HFFc6 (cell line): ENCODE measurements at regions not wholly inside any gene's neighbourhood (a gene's known extent, or its start where the extent isn't known, plus 50 kb on each side); places are given as distances from the start of the nearest gene placed in this dataset.

Source experiments
- DNase-seq: peaks from one replicate; pipeline ENCODE4 v3.0.0-alpha.2; 2018
- H3K27ac Mint-ChIP-seq: 2 replicates; pipeline ENCODE4 v1.8.0; 2020; ENCODE audit warnings: mild to moderate bottlenecking, mixed read lengths
- H3K27me3 Mint-ChIP-seq: 2 replicates; pipeline ENCODE4 v1.8.0; 2021; ENCODE audit warnings: mild to moderate bottlenecking, moderate library complexity, mixed read lengths; ENCODE audit not compliant: insufficient read depth
- H3K36me3 Mint-ChIP-seq: 2 replicates; pipeline ENCODE4 v1.8.0; 2021; ENCODE audit warnings: low read depth, mixed read lengths
- H3K4me1 Mint-ChIP-seq: 2 replicates; pipeline ENCODE4 v1.8.0; 2020; ENCODE audit warnings: low read depth, mixed read lengths
- H3K4me3 Mint-ChIP-seq: 2 replicates; pipeline ENCODE4 v1.8.0; 2020; ENCODE audit warnings: mild to moderate bottlenecking, moderate library complexity, mixed read lengths
- H3K9me3 Mint-ChIP-seq: 2 replicates; pipeline ENCODE4 v1.8.0; 2020; ENCODE audit warnings: mild to moderate bottlenecking, mixed read lengths
- TF ChIP-seq, protein P1 (sequence below): fragments of 200-600 bp; sonication (generic); IDR thresholded peaks from 2 replicates; pipeline ENCODE4 v1.5.0; 2021; ENCODE audit warnings: antibody characterized with exemption, mild to moderate bottlenecking

GRCh38 chr14:101623077-101623372 lies 61.7 kb downstream of the DIO3 start:
- no peak overlapping the region for H3K27ac Mint-ChIP-seq
- DNase-seq, result no peak
- H3K4me1 Mint-ChIP-seq, result peaks cover under 1% of the 10 kb centered on the region; the same call in 1 of the 2 replicates
- TF ChIP-seq, protein P1, sequence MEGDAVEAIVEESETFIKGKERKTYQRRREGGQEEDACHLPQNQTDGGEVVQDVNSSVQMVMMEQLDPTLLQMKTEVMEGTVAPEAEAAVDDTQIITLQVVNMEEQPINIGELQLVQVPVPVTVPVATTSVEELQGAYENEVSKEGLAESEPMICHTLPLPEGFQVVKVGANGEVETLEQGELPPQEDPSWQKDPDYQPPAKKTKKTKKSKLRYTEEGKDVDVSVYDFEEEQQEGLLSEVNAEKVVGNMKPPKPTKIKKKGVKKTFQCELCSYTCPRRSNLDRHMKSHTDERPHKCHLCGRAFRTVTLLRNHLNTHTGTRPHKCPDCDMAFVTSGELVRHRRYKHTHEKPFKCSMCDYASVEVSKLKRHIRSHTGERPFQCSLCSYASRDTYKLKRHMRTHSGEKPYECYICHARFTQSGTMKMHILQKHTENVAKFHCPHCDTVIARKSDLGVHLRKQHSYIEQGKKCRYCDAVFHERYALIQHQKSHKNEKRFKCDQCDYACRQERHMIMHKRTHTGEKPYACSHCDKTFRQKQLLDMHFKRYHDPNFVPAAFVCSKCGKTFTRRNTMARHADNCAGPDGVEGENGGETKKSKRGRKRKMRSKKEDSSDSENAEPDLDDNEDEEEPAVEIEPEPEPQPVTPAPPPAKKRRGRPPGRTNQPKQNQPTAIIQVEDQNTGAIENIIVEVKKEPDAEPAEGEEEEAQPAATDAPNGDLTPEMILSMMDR, result no peak
- no peaks in the 10 kb centered on the region for H3K36me3 Mint-ChIP-seq
- H3K27me3 Mint-ChIP-seq, result peaks cover 38% of the 10 kb centered on the region
- H3K4me3 Mint-ChIP-seq, result no peak overlapping the region
- H3K9me3 Mint-ChIP-seq, result no peaks in the 10 kb centered on the region

GRCh38 chr14:101623685-101624444 lies 62.6 kb downstream of the DIO3 start:
- no peak for DNase-seq
- H3K4me3 Mint-ChIP-seq, result no peak overlapping the region
- TF ChIP-seq, protein P1, result no peak
- H3K27ac Mint-ChIP-seq, result no peak overlapping the region
- H3K9me3 Mint-ChIP-seq, result no peaks in the 10 kb centered on the region
- peaks cover 38% of the 10 kb centered on the region for H3K27me3 Mint-ChIP-seq
- H3K36me3 Mint-ChIP-seq, result no peaks in the 10 kb centered on the region
- peaks cover 4% of the 10 kb centered on the region; the same call in 1 of the 2 replicates for H3K4me1 Mint-ChIP-seq

GRCh38 chr14:101624536-101624935 lies 63.2 kb downstream of the DIO3 start:
- Mint-ChIP-seq H3K36me3 (no peaks in the 10 kb centered on the region), H3K27ac (no peak overlapping the region), H3K9me3 (no peaks in the 10 kb centered on the region), H3K27me3 (peaks cover 33% of the 10 kb centered on the region), H3K4me3 (no peak overlapping the region), H3K4me1 (peaks cover 4% of the 10 kb centered on the region; the same call in 1 of the 2 replicates)
- no peak for DNase-seq
- TF ChIP-seq, protein P1, result no peak

DNA sequence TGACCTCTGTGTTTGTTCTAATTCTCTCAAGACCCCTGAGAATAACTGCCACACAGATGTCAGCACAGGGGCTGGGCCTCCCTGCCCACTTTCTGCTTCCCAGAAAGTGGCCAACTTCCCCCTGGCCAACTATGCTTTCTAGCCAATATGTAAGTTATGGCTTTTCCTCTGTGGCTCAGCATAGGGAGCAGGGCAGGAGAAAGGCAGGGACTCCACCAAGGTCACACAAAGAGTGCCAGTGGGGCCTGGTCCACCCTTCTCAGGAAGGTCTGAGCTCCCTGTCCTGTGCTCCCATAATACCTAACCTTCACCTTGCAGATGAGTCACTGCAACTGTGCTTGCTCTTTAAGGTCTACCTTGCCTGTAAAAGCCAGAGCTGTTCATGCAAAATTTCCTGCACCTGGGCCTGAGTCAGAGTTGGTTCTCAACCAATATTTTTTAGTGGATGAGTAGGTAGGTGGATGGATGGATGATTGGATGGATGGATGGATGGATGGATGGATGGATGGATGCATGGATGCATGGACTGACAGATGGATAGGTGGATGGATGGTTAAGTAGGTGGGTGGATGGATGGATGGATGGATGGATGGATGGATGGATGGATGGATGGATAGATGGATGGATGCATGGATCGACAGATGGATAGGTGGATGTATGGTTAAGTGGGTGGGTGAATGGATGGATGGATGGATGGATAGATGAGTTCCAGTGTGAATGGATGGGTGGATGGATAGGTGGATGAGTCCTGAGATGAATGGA lies 64.2 kb downstream of the DIO3 start:
- Mint-ChIP-seq H3K36me3 (no peaks in the 10 kb centered on the region), H3K4me1 (peaks cover 4% of the 10 kb centered on the region; the same call in 1 of the 2 replicates), H3K4me3 (no peak overlapping the region), H3K27ac (no peak overlapping the region), H3K27me3 (peaks cover 33% of the 10 kb centered on the region), H3K9me3 (no peaks in the 10 kb centered on the region)
- TF ChIP-seq, protein P1, result no peak
- DNase-seq, result no peak

GRCh38 chr14:101626331-101626730 lies 65.0 kb downstream of the DIO3 start:
- peaks cover 4% of the 10 kb centered on the region; the same call in 1 of the 2 replicates for H3K4me1 Mint-ChIP-seq
- DNase-seq, result no peak
- no peak overlapping the region for H3K27ac Mint-ChIP-seq
- no peaks in the 10 kb centered on the region for H3K9me3 Mint-ChIP-seq
- H3K4me3 Mint-ChIP-seq, result no peak overlapping the region
- H3K36me3 Mint-ChIP-seq, result no peaks in the 10 kb centered on the region
- TF ChIP-seq, protein P1, result no peak
- peaks cover 32% of the 10 kb centered on the region for H3K27me3 Mint-ChIP-seq
